Parathyroid adenoma (tissue), 2 donors: ENCODE measurements at regions not wholly inside any gene's neighbourhood (a gene's known extent, or its start where the extent isn't known, plus 50 kb on each side); places are given as distances from the start of the nearest gene placed in this dataset.

Experiments used
- H2AFZ ChIP-seq: fragments of 300-600 bp; sonication (generic); one replicate; pipeline ENCODE4 v1.7.0; 2017; ENCODE audit warnings: antibody characterized with exemption, mild to moderate bottlenecking
- H3K27ac ChIP-seq: fragments of 300-600 bp; sonication (generic); one replicate; pipeline ENCODE4 v1.7.0; 2017
- H3K27me3 ChIP-seq: fragments of 300-600 bp; sonication (generic); one replicate; pipeline ENCODE4 v1.7.0; 2017; ENCODE audit warnings: low read length; ENCODE audit not compliant: control insufficient read depth, insufficient read depth
- H3K36me3 ChIP-seq: fragments of 300-600 bp; sonication (generic); one replicate; pipeline ENCODE4 v1.7.0; 2017; ENCODE audit warnings: low read length; ENCODE audit not compliant: control insufficient read depth, insufficient read depth
- H3K4me1 ChIP-seq: fragments of 300-600 bp; sonication (generic); one replicate; pipeline ENCODE4 v1.7.0; 2017; ENCODE audit warnings: control low read depth
- H3K4me2 ChIP-seq: fragments of 300-600 bp; sonication (generic); one replicate; pipeline ENCODE4 v1.7.0; 2017; ENCODE audit warnings: low read length
- H3K4me3 ChIP-seq: fragments of 300-600 bp; sonication (generic); one replicate; pipeline ENCODE4 v1.7.0; 2017; ENCODE audit warnings: low read depth, low read length
- H3K79me2 ChIP-seq: fragments of 300-600 bp; sonication (generic); one replicate; pipeline ENCODE4 v1.7.0; 2017; ENCODE audit warnings: control low read depth
- H3K9ac ChIP-seq: fragments of 300-600 bp; sonication (generic); one replicate; pipeline ENCODE4 v1.7.0; 2017; ENCODE audit warnings: mild to moderate bottlenecking
- H3K9me3 ChIP-seq: fragments of 300-600 bp; sonication (generic); one replicate; pipeline ENCODE4 v1.7.0; 2017; ENCODE audit warnings: low read length; ENCODE audit not compliant: control insufficient read depth
- CTCF ChIP-seq: fragments of 300-600 bp; sonication (generic); IDR thresholded peaks from one replicate; pipeline ENCODE4 v1.7.0; 2017; ENCODE audit warnings: antibody characterized with exemption, mild to moderate bottlenecking
- donor health status: primary hyperparathyroidism.

GRCh38 chr14:101202627-101203404 lies 299.3 kb upstream of the RTL1 start:
- Histone ChIP-seq H3K4me2 (no peak overlapping the region), H3K4me3 (no peak overlapping the region), H3K27me3 (no peaks in the 10 kb centered on the region), H3K79me2 (no peaks in the 10 kb centered on the region), H3K27ac (no peak overlapping the region), H3K36me3 (no peaks in the 10 kb centered on the region), H3K4me1 (no peaks in the 10 kb centered on the region), H3K9ac (no peak overlapping the region), H2AFZ (no peak overlapping the region), H3K9me3 (no peaks in the 10 kb centered on the region)
- TF ChIP-seq CTCF = no peak

GRCh38 chr14:101206556-101206955 lies 303.0 kb upstream of the RTL1 start:
- Histone ChIP-seq H2AFZ (no peak overlapping the region), H3K36me3 (no peaks in the 10 kb centered on the region), H3K9ac (no peak overlapping the region), H3K27ac (no peak overlapping the region), H3K4me1 (no peaks in the 10 kb centered on the region), H3K4me2 (no peak overlapping the region), H3K27me3 (no peaks in the 10 kb centered on the region), H3K9me3 (peaks cover 7% of the 10 kb centered on the region), H3K4me3 (no peak overlapping the region), H3K79me2 (no peaks in the 10 kb centered on the region)
- no peak for TF ChIP-seq CTCF

- peaks cover 7% of the 10 kb centered on the region for H3K9me3 ChIP-seq
- H3K79me2 ChIP-seq = no peaks in the 10 kb centered on the region
- H2AFZ ChIP-seq = no peak overlapping the region
- no peak overlapping the region for H3K4me2 ChIP-seq
- H3K4me1 ChIP-seq = no peaks in the 10 kb centered on the region
- no peak overlapping the region for H3K27ac ChIP-seq
- no peaks in the 10 kb centered on the region for H3K36me3 ChIP-seq
- no peak for TF ChIP-seq CTCF
- H3K4me3 ChIP-seq = no peak overlapping the region
- no peaks in the 10 kb centered on the region for H3K27me3 ChIP-seq
- H3K9ac ChIP-seq = no peak overlapping the region
These were observed 303.5 kb upstream of the RTL1 start for GRCh38 chr14:101207041-101207440.

GRCh38 chr14:101207897-101208296 lies 304.4 kb upstream of the RTL1 start:
- H3K4me2 ChIP-seq = no peak overlapping the region

More at GRCh38 chr14:101207897-101208296, 304.4 kb upstream of the RTL1 start:
- H2AFZ ChIP-seq = no peak overlapping the region
- no peak overlapping the region for H3K9ac ChIP-seq
- TF ChIP-seq CTCF = no peak
- H3K79me2 ChIP-seq = no peaks in the 10 kb centered on the region
- no peaks in the 10 kb centered on the region for H3K4me1 ChIP-seq
- no peaks in the 10 kb centered on the region for H3K36me3 ChIP-seq
- H3K27ac ChIP-seq = no peak overlapping the region
- H3K27me3 ChIP-seq = no peaks in the 10 kb centered on the region
- no peak overlapping the region for H3K4me3 ChIP-seq
- peaks cover 7% of the 10 kb centered on the region for H3K9me3 ChIP-seq
